ENCODE measurements at regions not wholly inside any gene's neighbourhood (a gene's known extent, or its start where the extent isn't known, plus 50 kb on each side); places are given as distances from the start of the nearest gene placed in this dataset.

DNA sequence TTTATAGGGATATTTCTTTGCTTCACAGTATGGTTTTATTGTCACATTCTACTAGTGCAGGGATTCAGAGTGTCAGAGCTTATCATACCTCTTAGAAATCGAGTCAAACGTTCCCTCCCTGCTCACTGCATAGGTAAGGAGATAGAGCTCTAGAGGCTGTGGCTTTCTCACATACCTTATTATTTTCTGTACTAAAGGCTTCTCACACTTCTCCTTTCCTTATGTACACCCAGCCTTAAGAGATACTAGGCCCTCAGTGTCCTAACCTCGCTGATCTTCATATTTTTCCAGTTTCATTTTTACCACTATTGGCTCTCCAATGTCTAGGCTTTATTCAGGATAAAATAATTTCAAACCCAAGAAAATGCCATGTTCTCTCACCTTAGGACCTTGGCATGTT lies 297.3 kb upstream of the RIOK2 start:
- Histone ChIP-seq H3K79me2 (ENCODE audit: insufficient read depth, low read length) (no peaks in the 10 kb centered on the region), H3K27me3 (ENCODE audit: control insufficient read depth in 2 of 2, insufficient read depth in 2 of 2, low read length in 2 of 2) (no peaks in the 10 kb centered on the region), H3K27ac (ENCODE audit: low read depth in 1 of 2, low read length in 2 of 2) (no peak overlapping the region), H3K4me3 (replicated peaks in 1 of 3; ENCODE audit: low read depth in 2 of 3, low read length in 3 of 3) (no peak overlapping the region), H3K9ac (ENCODE audit: insufficient read depth, low read length, poor library complexity, severe bottlenecking) (no peak overlapping the region), H3K4me2 (replicated peaks; ENCODE audit: extremely low read depth, low read length, poor library complexity, severe bottlenecking) (no peak overlapping the region), H3K4me1 (ENCODE audit: control insufficient read depth in 1 of 2, insufficient read depth in 2 of 2, low read length in 2 of 2) (no peaks in the 10 kb centered on the region), H3K36me3 (replicated peaks in 1 of 2; ENCODE audit: control insufficient read depth in 1 of 2, insufficient read depth in 2 of 2, low read length in 2 of 2) (no peaks in the 10 kb centered on the region), H4K20me1 (ENCODE audit: insufficient read depth, low read length) (no peaks in the 10 kb centered on the region), H2AFZ (ENCODE audit: insufficient read depth, low read depth, low read length, poor library complexity, severe bottlenecking) (no peak overlapping the region), H3K9me3 (replicated peaks in 1 of 2; ENCODE audit: control insufficient read depth in 1 of 2, insufficient read depth in 1 of 2, low read length in 2 of 2) (no peaks in the 10 kb centered on the region)
- Mint-ChIP-seq H3K36me3 (no peaks in the 10 kb centered on the region), H3K4me1 (no peaks in the 10 kb centered on the region), H3K9me3 (peaks cover 0 to 9% (median 0%) of the 10 kb centered on the region in 7 donors), H3K27ac (no peak overlapping the region), H3K4me3 (no peak overlapping the region), H3K27me3 (ENCODE audit: low read depth in 3 of 3) (peaks cover 0 to 3% (median 1%) of the 10 kb centered on the region in 3 donors)
- no peak for DNase-seq
- intact Hi-C loops (cut with micrococcal nuclease) = no loop called here
- WGBS (ENCODE audit: insufficient coverage) = 100% methylated on average over 1 of the region's 3 CpGs
- no peak for TF ChIP-seq CTCF (IDR thresholded peaks at IDR 0.05)

DNA sequence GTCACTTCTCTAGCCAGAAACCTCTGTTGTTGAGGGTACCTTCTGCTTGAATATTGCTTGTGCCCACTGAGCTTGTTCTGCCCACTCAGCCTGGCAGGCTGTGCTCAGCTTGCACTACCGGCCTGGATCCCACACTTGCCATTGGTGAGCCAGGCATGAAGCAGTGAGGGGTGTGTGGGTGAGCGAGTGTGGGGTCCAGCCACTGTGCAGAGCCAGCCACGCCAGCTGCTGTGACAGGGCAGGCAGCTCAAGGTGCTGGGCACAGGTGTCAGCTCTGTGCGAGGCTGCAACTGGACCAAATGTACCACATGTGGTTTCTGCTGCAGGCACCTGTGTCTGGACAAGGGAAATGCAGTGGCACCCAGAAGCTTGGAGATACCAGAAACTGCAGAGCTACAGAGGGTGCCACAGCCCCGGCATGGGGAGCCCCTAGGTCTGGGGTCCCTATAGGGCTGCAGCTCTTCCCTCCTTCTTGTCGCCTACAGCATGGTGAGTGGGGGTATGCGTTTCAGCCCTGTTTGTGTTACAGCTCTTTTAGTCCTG lies 305.1 kb upstream of the RIOK2 start:
- Histone ChIP-seq H2AFZ (ENCODE audit: insufficient read depth, low read depth, low read length, poor library complexity, severe bottlenecking) (no peak overlapping the region), H3K4me2 (replicated peaks; ENCODE audit: extremely low read depth, low read length, poor library complexity, severe bottlenecking) (no peak overlapping the region), H3K9me3 (replicated peaks in 1 of 2; ENCODE audit: control insufficient read depth in 1 of 2, insufficient read depth in 1 of 2, low read length in 2 of 2) (peaks cover 0 to 14% of the 10 kb centered on the region in 2 donors), H3K27me3 (ENCODE audit: control insufficient read depth in 2 of 2, insufficient read depth in 2 of 2, low read length in 2 of 2) (no peaks in the 10 kb centered on the region), H3K36me3 (replicated peaks in 1 of 2; ENCODE audit: control insufficient read depth in 1 of 2, insufficient read depth in 2 of 2, low read length in 2 of 2) (no peaks in the 10 kb centered on the region), H3K9ac (ENCODE audit: insufficient read depth, low read length, poor library complexity, severe bottlenecking) (no peak overlapping the region), H3K4me3 (replicated peaks in 1 of 3; ENCODE audit: low read depth in 2 of 3, low read length in 3 of 3) (no peak overlapping the region), H3K27ac (ENCODE audit: low read depth in 1 of 2, low read length in 2 of 2) (no peak overlapping the region), H3K4me1 (ENCODE audit: control insufficient read depth in 1 of 2, insufficient read depth in 2 of 2, low read length in 2 of 2) (no peaks in the 10 kb centered on the region), H3K79me2 (ENCODE audit: insufficient read depth, low read length) (no peaks in the 10 kb centered on the region), H4K20me1 (ENCODE audit: insufficient read depth, low read length) (no peaks in the 10 kb centered on the region)
- Mint-ChIP-seq H3K36me3 (no peaks in the 10 kb centered on the region), H3K4me3 (no peak overlapping the region), H3K27ac (no peak overlapping the region), H3K9me3 (peaks cover 0 to 13% (median 3%) of the 10 kb centered on the region in 7 donors), H3K27me3 (ENCODE audit: low read depth in 3 of 3) (no peaks in the 10 kb centered on the region), H3K4me1 (no peaks in the 10 kb centered on the region)
- no peak for DNase-seq
- 74% methylated on average over 4 of the region's 7 CpGs for WGBS (ENCODE audit: insufficient coverage)
- no peak for TF ChIP-seq CTCF (IDR thresholded peaks at IDR 0.05)
- intact Hi-C loops (cut with micrococcal nuclease) = no loop called here
